IMR-90 (cell line): ENCODE measurements at regions not wholly inside any gene's neighbourhood (a gene's known extent, or its start where the extent isn't known, plus 50 kb on each side); places are given as distances from the start of the nearest gene placed in this dataset.

Source experiments
- ATAC-seq: fragments of 200-7000 bp; cut with Tn5 transposase; 2 replicates; pipeline ENCODE4 v1.9.1; 2020; ENCODE audit warnings: low read depth, mild to moderate bottlenecking, moderate library complexity
- BruUV-seq: library from RNA; stranded (reverse); fragments of 400-500 nt; replicated peaks from 2 replicates; lab custom pipeline; 2021; lab: Mats Ljungman, UMichigan
- CTCF ChIA-PET: fragments of 300-600 bp; formaldehyde crosslinking; extraction: SDS; loops from one replicate; lab custom pipeline; 2021; ENCODE audit warnings: antibody characterized with exemption; lab: Yijun Ruan, JAX
- POLR2A ChIA-PET: fragments of 300-600 bp; sonication (Branson Sonifier 250); formaldehyde crosslinking; loops from one replicate; lab custom pipeline; 2022; ENCODE audit warnings: antibody characterized with exemption; ENCODE audit not compliant: unreplicated experiment; lab: Charles Lee
- DNase-seq: peaks from one replicate; pipeline ENCODE4 v3.0.0; 2013
- H2AFZ ChIP-seq: replicated peaks from 2 replicates; pipeline ENCODE3; 2013; ENCODE audit warnings: low read length, mild to moderate bottlenecking; ENCODE audit not compliant: poor library complexity
- H2AK5ac ChIP-seq: 2 replicates; pipeline ENCODE4 v1.6.1; 2013; ENCODE audit warnings: low read depth, low read length, inconsistent platforms
- H2AK9ac ChIP-seq: replicated peaks from 2 replicates; pipeline ENCODE3; 2013; ENCODE audit warnings: mild to moderate bottlenecking, low read depth, low read length, moderate library complexity; ENCODE audit not compliant: poor library complexity
- H2BK120ac ChIP-seq: 2 replicates; pipeline ENCODE4 v1.6.1; 2013; ENCODE audit warnings: low read depth, low read length, inconsistent platforms
- H2BK15ac ChIP-seq: 3 replicates; pipeline ENCODE4 v1.6.1; 2013; ENCODE audit warnings: low read depth, low read length, inconsistent platforms
- H2BK20ac ChIP-seq: 2 replicates; pipeline ENCODE4 v1.6.1; 2013; ENCODE audit warnings: low read depth, mild to moderate bottlenecking, inconsistent platforms, low read length, moderate library complexity
- H2BK5ac ChIP-seq: 2 replicates; pipeline ENCODE4 v1.6.1; 2013; ENCODE audit warnings: mild to moderate bottlenecking, low read depth, low read length, inconsistent platforms; ENCODE audit not compliant: poor library complexity, severe bottlenecking
- H3K14ac ChIP-seq: replicated peaks from 2 replicates; pipeline ENCODE4 v1.6.1; 2013; ENCODE audit warnings: low read depth, low read length, inconsistent platforms
- H3K18ac ChIP-seq: 2 replicates; pipeline ENCODE4 v1.6.1; 2013; ENCODE audit warnings: low read depth, low read length, control low read depth
- H3K23ac ChIP-seq: 2 replicates; pipeline ENCODE4 v1.6.1; 2013; ENCODE audit warnings: low read depth, low read length, inconsistent platforms
- H3K27ac ChIP-seq: 2 replicates; pipeline ENCODE4 v1.5.1; 2013; ENCODE audit warnings: mild to moderate bottlenecking, control low read depth, low read length; ENCODE audit not compliant: insufficient read depth
- H3K27me3 ChIP-seq: 2 replicates; pipeline ENCODE4 v1.6.1; 2013; ENCODE audit warnings: low read length; ENCODE audit not compliant: control insufficient read depth, insufficient read depth
- H3K36me3 ChIP-seq: 2 replicates; pipeline ENCODE4 v1.6.1; 2013; ENCODE audit warnings: low read length, mixed read lengths; ENCODE audit not compliant: control insufficient read depth, insufficient read depth
- H3K4ac ChIP-seq: 2 replicates; pipeline ENCODE4 v1.6.1; 2013; ENCODE audit warnings: low read depth, low read length, inconsistent platforms
- H3K4me1 ChIP-seq: 2 replicates; pipeline ENCODE4 v1.6.1; 2013; ENCODE audit warnings: low read length, mixed read lengths; ENCODE audit not compliant: control insufficient read depth, insufficient read depth
- H3K4me2 ChIP-seq: 2 replicates; pipeline ENCODE4 v1.6.1; 2013; ENCODE audit warnings: low read depth, mild to moderate bottlenecking, control low read depth, low read length, moderate library complexity
- H3K4me3 ChIP-seq: 2 replicates; pipeline ENCODE4 v1.5.1; 2013; ENCODE audit warnings: low read depth, mild to moderate bottlenecking, control low read depth, low read length, moderate library complexity; ENCODE audit not compliant: insufficient read depth
- H3K56ac ChIP-seq: 2 replicates; pipeline ENCODE4 v1.6.1; 2013; ENCODE audit warnings: low read length, inconsistent platforms; ENCODE audit not compliant: insufficient read depth; ENCODE audit errors: extremely low read depth
- H3K79me1 ChIP-seq, 2 experiments: 2 replicates each; pipeline ENCODE4 v1.6.1; 2013; ENCODE audit warnings: low read length in 2 of 2, inconsistent platforms in 1 of 2, low read depth in 1 of 2
- H3K9ac ChIP-seq: 2 replicates; pipeline ENCODE4 v1.6.1; 2013; ENCODE audit warnings: low read depth, low read length, control low read depth
- H3K9me1 ChIP-seq: 2 replicates; pipeline ENCODE4 v1.6.1; 2013; ENCODE audit warnings: low read length, inconsistent platforms; ENCODE audit not compliant: insufficient read depth
- H3K9me3 ChIP-seq: 2 replicates; pipeline ENCODE4 v1.6.1; 2013; ENCODE audit warnings: low read length; ENCODE audit not compliant: control insufficient read depth, insufficient read depth
- H4K20me1 ChIP-seq: 2 replicates; pipeline ENCODE4 v1.6.1; 2013; ENCODE audit warnings: low read length, inconsistent platforms; ENCODE audit not compliant: insufficient read depth
- H4K5ac ChIP-seq: 2 replicates; pipeline ENCODE4 v1.6.1; 2013; ENCODE audit warnings: mild to moderate bottlenecking, low read depth, low read length, control low read depth
- H4K8ac ChIP-seq, 2 experiments: 2 replicates each; pipeline ENCODE4 v1.6.1; 2013; ENCODE audit warnings: low read depth in 2 of 2, low read length in 2 of 2, control low read depth in 1 of 2, inconsistent platforms in 1 of 2
- H4K91ac ChIP-seq: 2 replicates; pipeline ENCODE4 v1.6.1; 2013; ENCODE audit warnings: low read depth, low read length, inconsistent platforms; ENCODE audit not compliant: insufficient read depth
- BHLHE40 ChIP-seq: fragments of 150-350 bp; IDR thresholded peaks from 2 replicates; pipeline ENCODE4 v1.6.1; 2016; ENCODE audit warnings: mild to moderate bottlenecking, low read depth, low read length
- CEBPB ChIP-seq: IDR thresholded peaks from 2 replicates; pipeline ENCODE4 v1.6.1; 2012; ENCODE audit warnings: low read depth, low read length, improper control_type of control experiment
- CHD1 ChIP-seq: IDR thresholded peaks from 2 replicates; pipeline ENCODE4 v1.6.1; 2012; ENCODE audit warnings: low read depth, low read length, improper control_type of control experiment
- FOS ChIP-seq: fragments of 150-350 bp; IDR thresholded peaks from 2 replicates; pipeline ENCODE4 v1.6.1; 2016; ENCODE audit warnings: low read depth, low read length
- MAFK ChIP-seq: IDR thresholded peaks from 2 replicates; pipeline ENCODE4 v1.6.1; 2012; ENCODE audit warnings: low read depth, low read length, improper control_type of control experiment
- MAZ ChIP-seq: IDR thresholded peaks from 2 replicates; pipeline ENCODE4 v1.6.1; 2012; ENCODE audit warnings: low read depth, mild to moderate bottlenecking, low read length, improper control_type of control experiment, moderate library complexity, borderline replicate concordance
- MXI1 ChIP-seq: IDR thresholded peaks from 2 replicates; pipeline ENCODE4 v1.6.1; 2012; ENCODE audit warnings: low read depth, mild to moderate bottlenecking, low read length, moderate library complexity, borderline replicate concordance
- NFE2L2 ChIP-seq: fragments of 150-350 bp; IDR thresholded peaks from 2 replicates; pipeline ENCODE4 v1.6.1; 2016; ENCODE audit warnings: low read depth, mild to moderate bottlenecking, low read length
- RCOR1 ChIP-seq: IDR thresholded peaks from 2 replicates; pipeline ENCODE4 v1.6.1; 2012; ENCODE audit warnings: mild to moderate bottlenecking, low read length, improper control_type of control experiment; ENCODE audit not compliant: insufficient replicate concordance
- RFX5 ChIP-seq: IDR thresholded peaks from 2 replicates; pipeline ENCODE4 v1.8.0; 2012; ENCODE audit warnings: low read depth, mild to moderate bottlenecking, low read length, moderate library complexity
- WGBS, 2 experiments: methylation state at CpG; one replicate each; pipeline versions ENCODE4 v1.1.5 to v1.1.7; 2013; ENCODE audit warnings: missing lambda C conversion rate in 2 of 2; ENCODE audit not compliant: insufficient read length in 1 of 2; ENCODE audit errors: extremely low coverage in 2 of 2; 5-methylcytosine and 5-hydroxymethylcytosine counted together
- dilution Hi-C: fragments of 300-500 bp; cut with HindIII; formaldehyde crosslinking; loops from one replicate; pipeline ENCODE4 v1.14.3; 2018; ENCODE audit warnings: low sequenced_read_pairs; ENCODE audit not compliant: unreplicated experiment
- in situ Hi-C: fragments of 300-500 bp; cut with MboI; formaldehyde crosslinking; loops from 3 replicates; pipeline ENCODE4 v1.14.3; 2019; ENCODE audit warnings: low sequenced_read_pairs, inconsistent platforms, mixed read lengths
- intact Hi-C: fragments of 100-400 bp; cut with micrococcal nuclease; formaldehyde crosslinking; loops from 2 replicates; pipeline ENCODE4 v1.10.0; 2022
- TF ChIP-seq, protein P1 (sequence below): fragments of 150-350 bp; IDR thresholded peaks from 2 replicates; pipeline ENCODE4 v1.6.1; 2016; ENCODE audit warnings: low read depth, mild to moderate bottlenecking, low read length, moderate library complexity, borderline replicate concordance
- TF ChIP-seq, protein P2 (sequence below): fragments of 150-350 bp; IDR thresholded peaks from 2 replicates; pipeline ENCODE4 v1.6.1; 2017; ENCODE audit warnings: mild to moderate bottlenecking, antibody characterized with exemption, low read length, low read depth

GRCh38 chr2:228239907-228240561 lies 58.5 kb upstream of the SPHKAP start:
- ATAC-seq (no peak), DNase-seq (no peak)
- CTCF ChIA-PET, result no interaction called here
- H3K4me1 ChIP-seq, result no peaks in the 10 kb centered on the region
- H3K14ac ChIP-seq, result no peak overlapping the region
- no peak overlapping the region for H2BK15ac ChIP-seq
- H4K8ac ChIP-seq, result no peak overlapping the region
- H3K9ac ChIP-seq, result no peak overlapping the region
- no peak overlapping the region for H3K4ac ChIP-seq
- no peak overlapping the region for H3K27ac ChIP-seq
- H2BK20ac ChIP-seq, result no peak overlapping the region
- no peak overlapping the region for H3K18ac ChIP-seq
- H2BK5ac ChIP-seq, result no peak overlapping the region
- no peak overlapping the region for H4K91ac ChIP-seq
- no peaks in the 10 kb centered on the region for H3K9me1 ChIP-seq
- no peak overlapping the region for H4K5ac ChIP-seq
- no peak overlapping the region for H3K56ac ChIP-seq
- dilution Hi-C loops (no loop called here), intact Hi-C loops (no loop called here), in situ Hi-C loops (no loop called here)
- no peak overlapping the region for H2BK120ac ChIP-seq
- no TSS peak for BruUV-seq
- H2AFZ ChIP-seq, result no peak overlapping the region
- no peak overlapping the region for H2AK5ac ChIP-seq
- no peak overlapping the region for H3K4me3 ChIP-seq
- H3K23ac ChIP-seq, result no peak overlapping the region
- no peak overlapping the region for H3K4me2 ChIP-seq
- H3K79me1 ChIP-seq, result no peaks in the 10 kb centered on the region
- TF ChIP-seq NFE2L2 (no peak), MAFK (no peak), CHD1 (no peak), BHLHE40 (no peak), RFX5 (no peak), FOS (no peak), MAZ (no peak), MXI1 (no peak), CEBPB (no peak), RCOR1 (no peak)
- TF ChIP-seq, protein P1, sequence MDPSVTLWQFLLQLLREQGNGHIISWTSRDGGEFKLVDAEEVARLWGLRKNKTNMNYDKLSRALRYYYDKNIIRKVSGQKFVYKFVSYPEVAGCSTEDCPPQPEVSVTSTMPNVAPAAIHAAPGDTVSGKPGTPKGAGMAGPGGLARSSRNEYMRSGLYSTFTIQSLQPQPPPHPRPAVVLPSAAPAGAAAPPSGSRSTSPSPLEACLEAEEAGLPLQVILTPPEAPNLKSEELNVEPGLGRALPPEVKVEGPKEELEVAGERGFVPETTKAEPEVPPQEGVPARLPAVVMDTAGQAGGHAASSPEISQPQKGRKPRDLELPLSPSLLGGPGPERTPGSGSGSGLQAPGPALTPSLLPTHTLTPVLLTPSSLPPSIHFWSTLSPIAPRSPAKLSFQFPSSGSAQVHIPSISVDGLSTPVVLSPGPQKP, result no peak
- TF ChIP-seq, protein P2, sequence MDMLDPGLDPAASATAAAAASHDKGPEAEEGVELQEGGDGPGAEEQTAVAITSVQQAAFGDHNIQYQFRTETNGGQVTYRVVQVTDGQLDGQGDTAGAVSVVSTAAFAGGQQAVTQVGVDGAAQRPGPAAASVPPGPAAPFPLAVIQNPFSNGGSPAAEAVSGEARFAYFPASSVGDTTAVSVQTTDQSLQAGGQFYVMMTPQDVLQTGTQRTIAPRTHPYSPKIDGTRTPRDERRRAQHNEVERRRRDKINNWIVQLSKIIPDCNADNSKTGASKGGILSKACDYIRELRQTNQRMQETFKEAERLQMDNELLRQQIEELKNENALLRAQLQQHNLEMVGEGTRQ, result no peak
- POLR2A ChIA-PET, result no interaction called here
- H3K36me3 ChIP-seq, result no peaks in the 10 kb centered on the region
- no CpG with 5 or more reads among the region's 2 CpGs for WGBS, 2 experiments
- no peaks in the 10 kb centered on the region for H3K27me3 ChIP-seq
- peaks cover 6% of the 10 kb centered on the region for H3K9me3 ChIP-seq
- H2AK9ac ChIP-seq, result no peak overlapping the region
- no peaks in the 10 kb centered on the region for H4K20me1 ChIP-seq
